ENCODE measurements at regions not wholly inside any gene's neighbourhood (a gene's known extent, or its start where the extent isn't known, plus 50 kb on each side); places are given as distances from the start of the nearest gene placed in this dataset.

DNA sequence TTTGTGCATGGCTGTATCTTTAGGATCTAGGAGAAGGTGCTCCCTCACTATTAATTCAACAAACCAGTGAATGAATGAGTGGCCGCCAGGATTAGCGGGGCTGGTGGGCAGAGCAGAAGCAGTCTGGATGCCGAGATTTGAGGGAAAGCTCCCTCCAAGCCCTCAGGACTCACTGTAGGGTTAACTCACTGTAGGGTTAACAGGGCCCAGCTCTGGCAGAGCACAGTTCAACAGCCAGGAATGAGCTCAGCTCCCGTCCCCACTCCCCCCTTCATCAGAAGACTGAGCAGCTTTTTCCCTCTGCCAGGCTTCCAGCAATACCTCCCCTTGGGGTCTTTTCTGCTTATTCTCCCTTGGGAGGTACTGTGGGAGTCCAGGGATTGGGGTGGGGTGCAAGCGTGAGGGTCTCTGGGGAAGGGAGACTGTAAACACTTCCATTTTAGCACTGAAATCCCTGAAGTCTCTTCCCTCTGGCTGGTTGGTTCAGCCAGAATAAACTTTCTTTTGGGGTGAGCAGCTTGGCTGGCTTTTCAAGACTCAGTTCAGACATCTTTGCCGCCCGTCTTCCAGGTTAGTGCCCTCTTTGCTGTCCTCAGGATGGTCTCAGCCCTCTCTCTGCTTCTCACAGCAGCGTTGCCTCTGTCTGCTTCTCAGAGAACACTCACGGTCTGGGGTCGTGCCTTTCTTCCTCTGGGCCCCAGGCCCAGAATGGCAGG, 53.7 kb upstream of the WSB1 start:
- H3K4me1 Mint-ChIP-seq (ENCODE audit: unreplicated experiment) = peaks cover 13% of the 10 kb centered on the region
- no peak for TF ChIP-seq CTCF (IDR thresholded peaks at IDR 0.05; ENCODE audit: unreplicated experiment)
- H3K9me3 Mint-ChIP-seq (ENCODE audit: unreplicated experiment) = no peaks in the 10 kb centered on the region
- DNase-seq (ENCODE audit: low spot score) = no peak
- H3K27ac Mint-ChIP-seq (ENCODE audit: unreplicated experiment) = no peak overlapping the region
- peaks cover 4% of the 10 kb centered on the region for H3K27me3 Mint-ChIP-seq (ENCODE audit: unreplicated experiment)
- no peaks in the 10 kb centered on the region for H3K36me3 Mint-ChIP-seq (ENCODE audit: low read depth, unreplicated experiment)
- H3K4me3 Mint-ChIP-seq (ENCODE audit: unreplicated experiment) = no peak overlapping the region

- Mint-ChIP-seq H3K9me3 (ENCODE audit: unreplicated experiment) (no peaks in the 10 kb centered on the region), H3K4me3 (ENCODE audit: unreplicated experiment) (no peak overlapping the region), H3K36me3 (ENCODE audit: low read depth, unreplicated experiment) (no peaks in the 10 kb centered on the region), H3K4me1 (ENCODE audit: unreplicated experiment) (peaks cover 13% of the 10 kb centered on the region), H3K27ac (ENCODE audit: unreplicated experiment) (no peak overlapping the region), H3K27me3 (ENCODE audit: unreplicated experiment) (peaks cover 4% of the 10 kb centered on the region)
- no peak for DNase-seq (ENCODE audit: low spot score)
- no peak for TF ChIP-seq CTCF (IDR thresholded peaks at IDR 0.05; ENCODE audit: unreplicated experiment)
Observed at GRCh38 chr17:27240802-27241155, 53.1 kb upstream of the WSB1 start.

- Mint-ChIP-seq H3K27me3 (ENCODE audit: unreplicated experiment) (peaks cover 4% of the 10 kb centered on the region), H3K4me1 (ENCODE audit: unreplicated experiment) (peaks cover 13% of the 10 kb centered on the region), H3K27ac (ENCODE audit: unreplicated experiment) (no peak overlapping the region), H3K4me3 (ENCODE audit: unreplicated experiment) (no peak overlapping the region), H3K36me3 (ENCODE audit: low read depth, unreplicated experiment) (no peaks in the 10 kb centered on the region), H3K9me3 (ENCODE audit: unreplicated experiment) (no peaks in the 10 kb centered on the region)
- no peak for TF ChIP-seq CTCF (IDR thresholded peaks at IDR 0.05; ENCODE audit: unreplicated experiment)
- DNase-seq (ENCODE audit: low spot score) = no peak
Observed at GRCh38 chr17:27241346-27241946, 52.5 kb upstream of the WSB1 start.

DNA sequence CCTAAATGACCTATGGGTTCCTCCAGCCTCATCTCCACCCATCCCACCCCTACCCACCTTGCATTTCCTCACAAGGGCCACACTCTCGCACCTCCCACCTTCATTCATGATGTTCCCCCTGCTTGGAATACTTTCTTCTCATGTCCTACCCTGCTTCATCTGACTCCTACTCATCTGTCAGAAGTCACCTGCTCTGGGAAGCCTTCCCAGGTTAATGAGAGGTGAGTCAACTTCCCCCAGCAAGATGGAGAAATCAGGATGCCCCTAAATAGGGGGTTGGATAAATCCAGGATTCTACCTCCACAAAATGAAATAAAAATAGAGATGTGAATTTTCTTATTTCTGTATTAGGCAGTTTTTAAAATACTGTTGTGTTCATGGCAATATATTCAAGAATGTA, 51.0 kb upstream of the WSB1 start:
- Mint-ChIP-seq H3K9me3 (ENCODE audit: unreplicated experiment) (no peaks in the 10 kb centered on the region), H3K4me1 (ENCODE audit: unreplicated experiment) (peaks cover 13% of the 10 kb centered on the region), H3K27me3 (ENCODE audit: unreplicated experiment) (peaks cover 4% of the 10 kb centered on the region), H3K4me3 (ENCODE audit: unreplicated experiment) (no peak overlapping the region), H3K27ac (ENCODE audit: unreplicated experiment) (no peak overlapping the region), H3K36me3 (ENCODE audit: low read depth, unreplicated experiment) (no peaks in the 10 kb centered on the region)
- DNase-seq (ENCODE audit: low spot score) = no peak
- TF ChIP-seq CTCF (IDR thresholded peaks at IDR 0.05; ENCODE audit: unreplicated experiment) = no peak

GRCh38 chr17:27244011-27244410, 49.9 kb upstream of the WSB1 start:
- Mint-ChIP-seq H3K27ac (ENCODE audit: unreplicated experiment) (no peak overlapping the region), H3K36me3 (ENCODE audit: low read depth, unreplicated experiment) (no peaks in the 10 kb centered on the region)
- TF ChIP-seq CTCF (IDR thresholded peaks at IDR 0.05; ENCODE audit: unreplicated experiment) = no peak

More at GRCh38 chr17:27244011-27244410, 49.9 kb upstream of the WSB1 start:
- Mint-ChIP-seq H3K9me3 (ENCODE audit: unreplicated experiment) (no peaks in the 10 kb centered on the region), H3K27me3 (ENCODE audit: unreplicated experiment) (no peaks in the 10 kb centered on the region), H3K4me3 (ENCODE audit: unreplicated experiment) (no peak overlapping the region), H3K4me1 (ENCODE audit: unreplicated experiment) (peaks cover 7% of the 10 kb centered on the region)
- DNase-seq (ENCODE audit: low spot score) = no peak
